ENCODE measurements at regions not wholly inside any gene's neighbourhood (a gene's known extent, or its start where the extent isn't known, plus 50 kb on each side); places are given as distances from the start of the nearest gene placed in this dataset.

GRCh38 chr5:9817819-9818218 lies 187.7 kb upstream of the TAS2R1 start:
- Histone ChIP-seq H4K20me1 (replicated peaks in 1 of 2; ENCODE audit: control insufficient read depth in 1 of 2, insufficient read depth in 2 of 2, low read length in 2 of 2) (no peaks in the 10 kb centered on the region), H3K9ac (replicated peaks in 1 of 4; ENCODE audit: extremely low read depth in 1 of 4, low read depth in 3 of 4, low read length in 3 of 4) (no peak overlapping the region), H3K23me2 (ENCODE audit: low read depth, low read length) (no peaks in the 10 kb centered on the region), H3K4me3 (ENCODE audit: extremely low read depth in 1 of 4, insufficient read depth in 2 of 4, low read depth in 3 of 4, low read length in 4 of 4) (no peak overlapping the region), H3K9me3 (ENCODE audit: insufficient read depth in 2 of 2, low read depth in 1 of 2, low read length in 1 of 2) (no peaks in the 10 kb centered on the region), H3K4ac (replicated peaks; ENCODE audit: insufficient read length, low read depth, low read length) (no peak overlapping the region), H2BK5ac (ENCODE audit: low read depth, low read length) (no peak overlapping the region), H3K23ac (ENCODE audit: insufficient read length) (no peak overlapping the region), H3K4me1 (replicated peaks in 1 of 4; ENCODE audit: control insufficient read depth in 3 of 4, insufficient read depth in 4 of 4, low read length in 3 of 4) (no peaks in the 10 kb centered on the region), H3K4me2 (ENCODE audit: insufficient read depth in 1 of 2, low read depth in 2 of 2, low read length in 2 of 2) (no peak overlapping the region), H4K5ac (ENCODE audit: insufficient read length, low read depth, low read length) (no peak overlapping the region), H3K14ac (ENCODE audit: insufficient read length) (no peak overlapping the region), H3K79me1 (ENCODE audit: low read depth, low read length) (no peaks in the 10 kb centered on the region), H2BK20ac (ENCODE audit: low read length) (no peak overlapping the region), H2BK12ac (ENCODE audit: low read depth, low read length) (no peak overlapping the region), H3K56ac (replicated peaks; ENCODE audit: insufficient read length, low read depth, low read length) (no peak overlapping the region), H2BK120ac (replicated peaks; ENCODE audit: low read depth, low read length) (no peak overlapping the region), H2BK15ac (ENCODE audit: low read length) (no peak overlapping the region), H2AFZ (ENCODE audit: low read length) (no peak overlapping the region), H3K79me2 (ENCODE audit: control insufficient read depth in 1 of 2, insufficient read depth in 2 of 2, low read length in 2 of 2) (no peaks in the 10 kb centered on the region), H3K27ac (ENCODE audit: low read depth, low read length) (no peak overlapping the region), H4K8ac (ENCODE audit: extremely low read depth, insufficient read depth, low read length) (no peak overlapping the region), H4K91ac (replicated peaks; ENCODE audit: insufficient read length, low read length) (no peak overlapping the region), H3K18ac (ENCODE audit: extremely low read depth, low read length) (no peak overlapping the region), H2AK5ac (ENCODE audit: low read depth, low read length) (no peak overlapping the region), H3K27me3 (replicated peaks in 1 of 4; ENCODE audit: control insufficient read depth in 3 of 4, extremely low read depth in 1 of 4, insufficient read depth in 3 of 4, low read length in 3 of 4) (peaks cover 0 to 1% (median 0%) of the 10 kb centered on the region in 4 experiments; a peak in 1 of 7 replicates), H3K36me3 (ENCODE audit: control insufficient read depth in 2 of 4, insufficient read depth in 4 of 4, low read length in 3 of 4) (no peaks in the 10 kb centered on the region)
- DNase-seq (ENCODE audit: low read depth in 1 of 2, low spot score in 2 of 2) (no peak), FAIRE-seq (no peak)
- ChIA-PET POLR2A (ENCODE audit: partially characterized antibody) (no interaction called here), CTCF (ENCODE audit: partially characterized antibody) (interaction anchor here (3.4 kb wide), 1 partner anchor 213 kb away, joined by 9 read pairs; no protein-coding TSS in a partner anchor)
- 82% methylated on average over 4 of the region's 4 CpGs; no CpG with 5 or more reads in 1 of the 2 experiments for WGBS, 2 experiments (ENCODE audit: extremely low coverage in 1 of 2, insufficient coverage in 1 of 2, insufficient read length in 1 of 2, insufficient replicate concordance in 2 of 2, low coverage in 1 of 2, low lambda C conversion rate in 2 of 2, missing lambda C conversion rate in 1 of 2)
- TF ChIP-seq MAX (IDR thresholded peaks at IDR 0.05) (no peak), SRF (IDR thresholded peaks at IDR 0.05; ENCODE audit: low read depth, low read length) (no peak), CTBP2 (IDR thresholded peaks at IDR 0.05; ENCODE audit: borderline replicate concordance, insufficient read depth, insufficient read length, low read length) (no peak), RXRA (IDR thresholded peaks at IDR 0.05; ENCODE audit: insufficient read depth, low read depth, low read length) (no peak), RNF2 (IDR thresholded peaks at IDR 0.05; ENCODE audit: borderline replicate concordance, low read depth, low read length, missing control alignments, poor library complexity, severe bottlenecking) (no peak), EZH2 (IDR thresholded peaks at IDR 0.05; ENCODE audit: low read depth, low read length, severe bottlenecking) (no peak), BACH1 (IDR thresholded peaks at IDR 0.05; ENCODE audit: low read length) (no peak), MAFK (IDR thresholded peaks at IDR 0.05; ENCODE audit: low read depth, low read length) (no peak), HDAC2 (IDR thresholded peaks at IDR 0.05; ENCODE audit: borderline replicate concordance in 1 of 2, low read depth in 2 of 2, low read length in 2 of 2) (no peak), EP300 (IDR thresholded peaks at IDR 0.05; ENCODE audit: borderline replicate concordance in 1 of 2, low read depth in 2 of 2, low read length in 2 of 2) (no peak)
- TF ChIP-seq, protein P1, sequence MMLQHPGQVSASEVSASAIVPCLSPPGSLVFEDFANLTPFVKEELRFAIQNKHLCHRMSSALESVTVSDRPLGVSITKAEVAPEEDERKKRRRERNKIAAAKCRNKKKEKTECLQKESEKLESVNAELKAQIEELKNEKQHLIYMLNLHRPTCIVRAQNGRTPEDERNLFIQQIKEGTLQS (IDR thresholded peaks at IDR 0.05; ENCODE audit: insufficient read depth, low read depth, low read length) = no peak
